ENCODE measurements at regions not wholly inside any gene's neighbourhood (a gene's known extent, or its start where the extent isn't known, plus 50 kb on each side); places are given as distances from the start of the nearest gene placed in this dataset.
"Not testable (repeated sequence)": the region's sequence is repeated elsewhere in the genome, so short reads cannot be mapped to it uniquely, and the experiment has no call there.

- H3K27me3 Mint-ChIP-seq (ENCODE audit: low read depth) = no peaks in the 10 kb centered on the region
- peaks cover 7% of the 10 kb centered on the region for H3K9me3 Mint-ChIP-seq
- DNase-seq (ENCODE audit: low spot score) = no peak
- no peak overlapping the region for H3K4me3 Mint-ChIP-seq
- H3K27ac Mint-ChIP-seq = no peak overlapping the region
- no peaks in the 10 kb centered on the region for H3K36me3 Mint-ChIP-seq (ENCODE audit: low read depth)
- no peaks in the 10 kb centered on the region for H3K4me1 Mint-ChIP-seq (ENCODE audit: low read depth)
Measured at GRCh38 chr13:61898207-61898606, 482.6 kb upstream of the PCDH20 start.

DNA sequence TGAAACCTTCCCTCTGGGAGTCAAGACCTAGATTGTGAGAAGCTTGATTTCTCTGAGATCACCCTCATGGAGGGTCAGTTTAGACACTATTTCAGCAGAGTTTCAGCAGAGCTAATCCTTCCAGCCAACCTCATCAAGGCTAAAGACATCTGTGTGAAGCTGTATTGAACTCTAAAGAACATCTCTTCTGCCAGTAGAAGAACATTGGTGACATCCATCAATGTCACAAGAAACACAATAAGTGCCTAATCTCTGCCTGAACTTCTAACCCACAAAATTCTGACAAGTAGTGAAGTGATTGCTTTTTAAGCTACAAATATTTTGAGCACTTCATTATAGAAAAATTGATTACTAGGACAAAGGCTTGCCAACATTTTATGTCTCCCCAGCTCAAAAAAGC lies 475.8 kb upstream of the PCDH20 start:
- Mint-ChIP-seq H3K9me3 (peaks cover 8% of the 10 kb centered on the region), H3K27ac (no peak overlapping the region), H3K4me1 (ENCODE audit: low read depth) (no peaks in the 10 kb centered on the region), H3K27me3 (ENCODE audit: low read depth) (no peaks in the 10 kb centered on the region), H3K4me3 (no peak overlapping the region), H3K36me3 (ENCODE audit: low read depth) (no peaks in the 10 kb centered on the region)
- DNase-seq (ENCODE audit: low spot score) = no peak

GRCh38 chr13:61884830-61885229 lies 469.2 kb upstream of the PCDH20 start:
- Mint-ChIP-seq H3K4me1 (ENCODE audit: low read depth) (no peaks in the 10 kb centered on the region), H3K27me3 (ENCODE audit: low read depth) (no peaks in the 10 kb centered on the region), H3K9me3 (peaks cover 12% of the 10 kb centered on the region), H3K4me3 (no peak overlapping the region), H3K36me3 (ENCODE audit: low read depth) (no peaks in the 10 kb centered on the region), H3K27ac (no peak overlapping the region)
- DNase-seq (ENCODE audit: low spot score) = no peak

- H3K27me3 Mint-ChIP-seq (ENCODE audit: low read depth) = no peaks in the 10 kb centered on the region
- no peak overlapping the region for H3K27ac Mint-ChIP-seq
- no peak overlapping the region for H3K4me3 Mint-ChIP-seq
- DNase-seq (ENCODE audit: low spot score) = no peak
- no peaks in the 10 kb centered on the region for H3K4me1 Mint-ChIP-seq (ENCODE audit: low read depth)
- H3K36me3 Mint-ChIP-seq (ENCODE audit: low read depth) = no peaks in the 10 kb centered on the region
- peaks cover 36% of the 10 kb centered on the region for H3K9me3 Mint-ChIP-seq
Measured at GRCh38 chr13:61880578-61881283, 465.1 kb upstream of the PCDH20 start.

DNA sequence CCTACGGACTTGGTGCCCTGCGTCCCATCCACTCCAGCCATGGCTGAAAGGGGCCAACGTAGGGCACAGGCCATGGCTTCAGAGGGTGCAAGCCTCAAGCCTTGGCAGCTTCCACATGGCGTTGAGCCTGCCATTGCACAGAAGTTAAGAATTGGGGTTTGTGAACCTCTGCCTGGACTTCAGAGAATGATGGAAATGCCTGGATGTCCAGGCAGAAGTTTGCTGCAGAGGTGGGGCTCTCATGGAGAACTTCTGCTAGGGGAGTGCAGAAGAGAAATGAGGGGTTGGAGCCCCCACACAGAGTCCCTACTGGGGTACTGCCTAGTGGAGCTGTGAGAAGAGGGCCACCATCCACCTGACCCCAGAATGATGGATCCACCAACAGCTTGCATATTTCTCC lies 462.9 kb upstream of the PCDH20 start:
- H3K27me3 Mint-ChIP-seq (ENCODE audit: low read depth); H3K36me3 Mint-ChIP-seq (ENCODE audit: low read depth); H3K4me3 Mint-ChIP-seq; H3K27ac Mint-ChIP-seq; H3K4me1 Mint-ChIP-seq (ENCODE audit: low read depth); DNase-seq (ENCODE audit: low spot score): not testable (repeated sequence)
- peaks cover 43% of the 10 kb centered on the region for H3K9me3 Mint-ChIP-seq

- no peak for DNase-seq (ENCODE audit: low spot score)
- Mint-ChIP-seq H3K36me3 (ENCODE audit: low read depth) (no peaks in the 10 kb centered on the region), H3K4me3 (no peak overlapping the region), H3K27me3 (ENCODE audit: low read depth) (no peaks in the 10 kb centered on the region), H3K4me1 (ENCODE audit: low read depth) (no peaks in the 10 kb centered on the region), H3K9me3 (peaks cover 51% of the 10 kb centered on the region), H3K27ac (no peak overlapping the region)
Measured at GRCh38 chr13:61874970-61875579, 459.4 kb upstream of the PCDH20 start.

GRCh38 chr13:61873717-61874116 lies 458.1 kb upstream of the PCDH20 start:
- no peak overlapping the region for H3K27ac Mint-ChIP-seq
- no peak overlapping the region for H3K4me3 Mint-ChIP-seq
- peaks cover 52% of the 10 kb centered on the region for H3K9me3 Mint-ChIP-seq
- DNase-seq (ENCODE audit: low spot score) = no peak
- H3K27me3 Mint-ChIP-seq (ENCODE audit: low read depth) = no peaks in the 10 kb centered on the region
- H3K4me1 Mint-ChIP-seq (ENCODE audit: low read depth) = no peaks in the 10 kb centered on the region
- no peaks in the 10 kb centered on the region for H3K36me3 Mint-ChIP-seq (ENCODE audit: low read depth)

GRCh38 chr13:61857198-61857597 lies 441.5 kb upstream of the PCDH20 start:
- no peaks in the 10 kb centered on the region for H3K27me3 Mint-ChIP-seq (ENCODE audit: low read depth)
- DNase-seq (ENCODE audit: low spot score) = no peak
- no peak overlapping the region for H3K4me3 Mint-ChIP-seq
- no peak overlapping the region for H3K27ac Mint-ChIP-seq
- peaks cover 13% of the 10 kb centered on the region for H3K9me3 Mint-ChIP-seq
- no peaks in the 10 kb centered on the region for H3K36me3 Mint-ChIP-seq (ENCODE audit: low read depth)
- H3K4me1 Mint-ChIP-seq (ENCODE audit: low read depth) = no peaks in the 10 kb centered on the region

GRCh38 chr13:61852116-61852619 lies 436.5 kb upstream of the PCDH20 start:
- Mint-ChIP-seq H3K36me3 (ENCODE audit: low read depth) (no peaks in the 10 kb centered on the region), H3K27me3 (ENCODE audit: low read depth) (no peaks in the 10 kb centered on the region), H3K4me3 (no peak overlapping the region), H3K4me1 (ENCODE audit: low read depth) (no peaks in the 10 kb centered on the region), H3K9me3 (peaks cover 18% of the 10 kb centered on the region), H3K27ac (no peak overlapping the region)
- DNase-seq (ENCODE audit: low spot score) = no peak

- no peak overlapping the region for H3K4me3 Mint-ChIP-seq
- H3K27me3 Mint-ChIP-seq (ENCODE audit: low read depth) = no peaks in the 10 kb centered on the region
- H3K36me3 Mint-ChIP-seq (ENCODE audit: low read depth) = no peaks in the 10 kb centered on the region
- H3K4me1 Mint-ChIP-seq (ENCODE audit: low read depth) = no peaks in the 10 kb centered on the region
- no peak for DNase-seq (ENCODE audit: low spot score)
- peaks cover 23% of the 10 kb centered on the region for H3K9me3 Mint-ChIP-seq
- no peak overlapping the region for H3K27ac Mint-ChIP-seq
Measured at GRCh38 chr13:61850794-61851193, 435.1 kb upstream of the PCDH20 start.

DNA sequence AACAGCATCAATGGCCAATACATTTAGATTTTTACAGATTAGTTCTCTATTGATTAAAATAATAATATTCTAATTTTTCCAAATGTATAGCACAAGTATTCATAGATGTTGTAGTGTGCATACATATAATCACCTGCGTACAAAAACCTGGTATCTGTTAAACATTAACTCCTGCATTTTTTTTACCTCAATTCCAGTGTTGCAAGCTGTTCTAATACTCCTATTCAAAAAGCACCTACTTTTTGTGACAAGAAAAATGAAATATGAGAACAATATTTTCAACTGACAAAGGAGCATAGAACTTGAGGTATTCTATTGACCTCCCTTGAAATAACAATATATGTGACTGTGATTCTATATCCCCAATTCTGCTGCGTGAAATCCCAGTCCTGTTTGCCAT lies 422.9 kb upstream of the PCDH20 start:
- peaks cover 28% of the 10 kb centered on the region for H3K9me3 Mint-ChIP-seq

GRCh38 chr13:61833228-61833627 lies 417.6 kb upstream of the PCDH20 start:
- H3K27ac Mint-ChIP-seq = no peak overlapping the region
- H3K27me3 Mint-ChIP-seq (ENCODE audit: low read depth) = no peaks in the 10 kb centered on the region
- no peak for DNase-seq (ENCODE audit: low spot score)
- H3K36me3 Mint-ChIP-seq (ENCODE audit: low read depth) = no peaks in the 10 kb centered on the region
- H3K9me3 Mint-ChIP-seq = peaks cover 29% of the 10 kb centered on the region
- no peaks in the 10 kb centered on the region for H3K4me1 Mint-ChIP-seq (ENCODE audit: low read depth)
- no peak overlapping the region for H3K4me3 Mint-ChIP-seq

More for the DNA sequence above, 422.9 kb upstream of the PCDH20 start:
- Mint-ChIP-seq H3K27ac (no peak overlapping the region), H3K4me3 (no peak overlapping the region), H3K36me3 (ENCODE audit: low read depth) (no peaks in the 10 kb centered on the region), H3K4me1 (ENCODE audit: low read depth) (no peaks in the 10 kb centered on the region), H3K27me3 (ENCODE audit: low read depth) (no peaks in the 10 kb centered on the region)
- DNase-seq (ENCODE audit: low spot score) = no peak

GRCh38 chr13:61831026-61831425 lies 415.4 kb upstream of the PCDH20 start:
- H3K9me3 Mint-ChIP-seq = peaks cover 29% of the 10 kb centered on the region
- H3K4me1 Mint-ChIP-seq (ENCODE audit: low read depth) = no peaks in the 10 kb centered on the region
- H3K27me3 Mint-ChIP-seq (ENCODE audit: low read depth) = no peaks in the 10 kb centered on the region
- no peak for DNase-seq (ENCODE audit: low spot score)
- no peak overlapping the region for H3K4me3 Mint-ChIP-seq
- H3K36me3 Mint-ChIP-seq (ENCODE audit: low read depth) = no peaks in the 10 kb centered on the region
- no peak overlapping the region for H3K27ac Mint-ChIP-seq

GRCh38 chr13:61830475-61830874 lies 414.8 kb upstream of the PCDH20 start:
- Mint-ChIP-seq H3K27ac (no peak overlapping the region), H3K27me3 (ENCODE audit: low read depth) (no peaks in the 10 kb centered on the region), H3K4me3 (no peak overlapping the region), H3K9me3 (peaks cover 27% of the 10 kb centered on the region), H3K36me3 (ENCODE audit: low read depth) (no peaks in the 10 kb centered on the region), H3K4me1 (ENCODE audit: low read depth) (no peaks in the 10 kb centered on the region)
- no peak for DNase-seq (ENCODE audit: low spot score)

DNA sequence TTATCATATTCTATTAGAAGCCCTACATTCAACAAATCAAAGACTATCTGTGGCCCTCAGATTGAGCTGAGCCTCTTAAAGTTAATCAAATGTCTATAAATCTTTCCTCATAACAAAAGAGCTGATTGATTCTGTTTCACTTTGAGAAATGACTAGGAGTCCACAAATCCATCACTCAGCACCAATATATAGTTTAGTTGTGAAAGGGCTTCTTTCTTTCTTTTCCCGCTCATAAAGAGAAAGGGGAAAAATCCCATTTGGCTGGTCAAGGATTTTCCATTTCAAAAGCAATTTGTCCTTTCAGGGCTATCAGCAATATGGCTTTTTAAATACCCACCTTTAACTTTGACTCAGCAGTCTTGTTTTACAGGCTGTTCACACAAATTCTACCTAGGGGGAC lies 408.5 kb upstream of the PCDH20 start:
- Mint-ChIP-seq H3K27me3 (ENCODE audit: low read depth) (no peaks in the 10 kb centered on the region), H3K27ac (no peak overlapping the region), H3K4me3 (no peak overlapping the region), H3K9me3 (peaks cover 34% of the 10 kb centered on the region), H3K36me3 (ENCODE audit: low read depth) (no peaks in the 10 kb centered on the region), H3K4me1 (ENCODE audit: low read depth) (no peaks in the 10 kb centered on the region)
- DNase-seq (ENCODE audit: low spot score) = no peak
